ENCODE measurements at regions not wholly inside any gene's neighbourhood (a gene's known extent, or its start where the extent isn't known, plus 50 kb on each side); places are given as distances from the start of the nearest gene placed in this dataset.

DNA sequence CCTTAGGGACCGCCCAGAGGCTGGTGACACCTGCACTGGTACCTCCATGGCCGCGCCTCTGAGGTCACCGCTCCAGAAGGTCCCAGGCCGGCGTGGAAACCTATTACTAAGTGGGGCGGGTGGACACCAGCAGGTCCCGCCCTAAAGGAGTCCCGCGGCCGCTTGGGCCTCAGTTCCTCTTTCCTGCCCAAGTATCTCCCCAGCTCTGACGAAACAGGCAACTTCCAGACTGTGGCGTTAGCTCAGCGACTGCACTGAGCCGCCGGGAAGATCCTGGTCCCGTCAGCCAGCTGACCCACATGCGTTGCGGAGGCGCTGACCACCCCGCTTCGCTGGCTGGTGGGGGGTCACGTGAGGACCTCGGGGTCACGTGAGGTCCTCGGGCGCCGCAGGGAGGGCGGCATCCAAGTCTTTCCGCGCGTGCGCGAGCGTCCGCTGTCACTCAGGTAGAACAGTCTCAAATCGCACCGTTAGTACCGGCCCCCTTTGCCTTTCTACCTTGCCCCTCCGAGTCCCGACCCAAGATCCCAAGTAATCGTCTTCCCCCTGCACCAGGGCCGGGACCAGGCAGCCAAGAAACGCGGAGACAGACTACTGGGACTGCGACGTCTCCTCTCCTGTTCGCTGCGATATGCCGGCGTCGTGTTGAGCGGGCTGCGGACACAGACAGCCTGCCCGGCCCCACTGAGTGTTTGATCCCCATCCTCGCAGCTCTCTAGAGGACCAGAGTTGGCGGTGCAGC lies 53.7 kb upstream of the KDM4C start:
- DNase-seq (ENCODE audit: low read depth), result peak; percentile 25

GRCh38 chr9:6702707-6703106 lies 55.1 kb upstream of the KDM4C start:
- DNase-seq (ENCODE audit: low read depth), result no peak

GRCh38 chr9:6696178-6696577 lies 50.6 kb upstream of the GLDC start:
- DNase-seq (ENCODE audit: low read depth), result no peak

GRCh38 chr9:6695121-6695814 lies 49.7 kb upstream of the GLDC start:
- DNase-seq (ENCODE audit: low read depth), result no peak

Measured in GM04503 (cell line).